HFFc6 (cell line): ENCODE measurements at regions not wholly inside any gene's neighbourhood (a gene's known extent, or its start where the extent isn't known, plus 50 kb on each side); places are given as distances from the start of the nearest gene placed in this dataset.

Experiments
- DNase-seq: peaks from one replicate; pipeline ENCODE4 v3.0.0-alpha.2; 2018
- H3K27ac Mint-ChIP-seq: 2 replicates; pipeline ENCODE4 v1.8.0; 2020; ENCODE audit warnings: mild to moderate bottlenecking, mixed read lengths
- H3K27me3 Mint-ChIP-seq: 2 replicates; pipeline ENCODE4 v1.8.0; 2021; ENCODE audit warnings: mild to moderate bottlenecking, moderate library complexity, mixed read lengths; ENCODE audit not compliant: insufficient read depth
- H3K36me3 Mint-ChIP-seq: 2 replicates; pipeline ENCODE4 v1.8.0; 2021; ENCODE audit warnings: low read depth, mixed read lengths
- H3K4me1 Mint-ChIP-seq: 2 replicates; pipeline ENCODE4 v1.8.0; 2020; ENCODE audit warnings: low read depth, mixed read lengths
- H3K4me3 Mint-ChIP-seq: 2 replicates; pipeline ENCODE4 v1.8.0; 2020; ENCODE audit warnings: mild to moderate bottlenecking, moderate library complexity, mixed read lengths
- H3K9me3 Mint-ChIP-seq: 2 replicates; pipeline ENCODE4 v1.8.0; 2020; ENCODE audit warnings: mild to moderate bottlenecking, mixed read lengths
- CTCF ChIP-seq: fragments of 200-600 bp; sonication (generic); IDR thresholded peaks from 2 replicates; pipeline ENCODE4 v1.5.0; 2021; ENCODE audit warnings: antibody characterized with exemption, mild to moderate bottlenecking

GRCh38 chr22:22035203-22035602, 52.6 kb upstream of the TOP3B start:
- TF ChIP-seq CTCF = no peak

GRCh38 chr22:22034469-22035132, 52.0 kb upstream of the TOP3B start:
- DNase-seq = no peak
- no peaks in the 10 kb centered on the region for H3K9me3 Mint-ChIP-seq
- TF ChIP-seq CTCF = no peak
- H3K4me3 Mint-ChIP-seq = no peak overlapping the region
- no peaks in the 10 kb centered on the region for H3K36me3 Mint-ChIP-seq
- H3K27ac Mint-ChIP-seq = no peak overlapping the region
- peaks cover 15% of the 10 kb centered on the region for H3K4me1 Mint-ChIP-seq
- peaks cover 18% of the 10 kb centered on the region for H3K27me3 Mint-ChIP-seq

More at GRCh38 chr22:22035203-22035602, 52.6 kb upstream of the TOP3B start:
- no peaks in the 10 kb centered on the region for H3K9me3 Mint-ChIP-seq
- peaks cover 18% of the 10 kb centered on the region for H3K27me3 Mint-ChIP-seq
- H3K4me3 Mint-ChIP-seq = no peak overlapping the region
- H3K36me3 Mint-ChIP-seq = no peaks in the 10 kb centered on the region
- peaks cover 15% of the 10 kb centered on the region for H3K4me1 Mint-ChIP-seq
- no peak overlapping the region for H3K27ac Mint-ChIP-seq
- no peak for DNase-seq

GRCh38 chr22:22033803-22034468, 51.3 kb upstream of the TOP3B start:
- H3K9me3 Mint-ChIP-seq = no peaks in the 10 kb centered on the region
- H3K4me3 Mint-ChIP-seq = no peak overlapping the region
- no peak for TF ChIP-seq CTCF
- peaks cover 17% of the 10 kb centered on the region for H3K27me3 Mint-ChIP-seq
- DNase-seq = no peak
- no peak overlapping the region for H3K27ac Mint-ChIP-seq
- H3K36me3 Mint-ChIP-seq = no peaks in the 10 kb centered on the region
- H3K4me1 Mint-ChIP-seq = peaks cover 15% of the 10 kb centered on the region

GRCh38 chr22:22032906-22033802, 50.6 kb upstream of the TOP3B start:
- H3K9me3 Mint-ChIP-seq = no peaks in the 10 kb centered on the region
- H3K4me3 Mint-ChIP-seq = no peak overlapping the region
- no peaks in the 10 kb centered on the region for H3K36me3 Mint-ChIP-seq
- H3K4me1 Mint-ChIP-seq = peaks cover 9% of the 10 kb centered on the region
- H3K27ac Mint-ChIP-seq = no peak overlapping the region
- TF ChIP-seq CTCF = no peak
- peaks cover 22% of the 10 kb centered on the region for H3K27me3 Mint-ChIP-seq
- no peak for DNase-seq

- Mint-ChIP-seq H3K4me1 (peaks cover under 1% of the 10 kb centered on the region; the same call in 1 of the 2 replicates), H3K27me3 (peaks cover 24% of the 10 kb centered on the region), H3K27ac (no peak overlapping the region), H3K4me3 (no peak overlapping the region), H3K9me3 (no peaks in the 10 kb centered on the region), H3K36me3 (no peaks in the 10 kb centered on the region)
- no peak for DNase-seq
- no peak for TF ChIP-seq CTCF
Measured at GRCh38 chr22:22032099-22032905, 49.7 kb upstream of the TOP3B start.
